ENCODE measurements at regions not wholly inside any gene's neighbourhood (a gene's known extent, or its start where the extent isn't known, plus 50 kb on each side); places are given as distances from the start of the nearest gene placed in this dataset.
A peak's percentile ranks its signal among the peaks of the same experiment; 100 is the strongest.

DNA sequence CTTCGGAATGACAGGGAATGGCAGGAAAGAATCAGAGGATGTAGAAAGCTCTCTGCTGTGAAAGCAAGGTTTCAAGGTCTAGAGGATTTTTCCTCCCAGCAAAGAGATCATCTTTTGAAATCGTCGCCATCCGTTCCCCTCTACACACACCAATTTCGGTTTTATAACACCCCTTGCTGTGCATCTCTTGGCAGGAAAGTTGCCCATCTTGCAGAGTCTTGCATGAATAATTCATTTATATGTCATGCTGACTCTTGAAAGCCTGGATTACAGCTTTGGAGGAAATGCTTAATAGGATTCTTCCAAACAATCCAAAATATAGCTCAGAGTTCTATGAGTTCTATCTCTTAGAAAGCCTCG is 262.7 kb downstream of the CHL1 start:
- no peak for DNase-seq

DNA sequence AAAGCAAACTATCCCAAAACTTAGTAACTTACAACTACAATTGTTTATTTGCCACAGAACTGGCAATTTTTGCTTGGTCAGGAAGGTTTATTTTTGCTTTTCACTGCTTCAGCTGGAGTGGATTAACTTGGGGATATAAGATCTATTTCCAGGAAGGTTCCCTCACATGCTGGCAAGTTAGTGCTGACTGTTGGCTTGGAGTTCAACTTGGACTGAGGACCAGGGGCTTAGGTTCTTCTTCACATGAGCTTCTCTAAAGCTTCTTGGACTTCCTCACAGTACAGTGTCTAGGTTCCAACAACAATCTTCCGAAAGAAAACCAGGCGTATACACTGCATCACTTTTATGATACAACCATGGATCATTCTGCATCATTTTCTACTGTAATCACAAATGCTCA is 264.4 kb downstream of the CHL1 start:
- DNase-seq, result no peak

DNA sequence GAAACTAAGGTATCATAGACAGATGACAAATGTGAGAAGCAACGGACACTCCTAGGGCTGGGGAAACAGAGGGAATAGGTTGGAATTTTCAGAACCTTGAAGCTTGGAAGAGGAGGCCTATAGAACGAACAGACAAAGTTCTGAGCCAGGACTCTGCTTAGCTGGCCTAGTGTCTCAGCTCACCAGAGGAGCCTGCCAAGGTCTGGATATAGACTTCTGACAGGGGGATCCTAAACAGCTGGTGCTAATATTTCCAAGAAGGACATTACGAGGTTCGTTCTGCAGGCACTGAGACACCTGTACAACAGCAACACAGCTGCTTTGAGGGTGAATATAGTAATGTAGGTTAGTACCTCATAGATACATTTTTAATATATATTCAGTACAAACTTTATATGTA is 266.3 kb downstream of the CHL1 start:
- no peak for DNase-seq

DNA sequence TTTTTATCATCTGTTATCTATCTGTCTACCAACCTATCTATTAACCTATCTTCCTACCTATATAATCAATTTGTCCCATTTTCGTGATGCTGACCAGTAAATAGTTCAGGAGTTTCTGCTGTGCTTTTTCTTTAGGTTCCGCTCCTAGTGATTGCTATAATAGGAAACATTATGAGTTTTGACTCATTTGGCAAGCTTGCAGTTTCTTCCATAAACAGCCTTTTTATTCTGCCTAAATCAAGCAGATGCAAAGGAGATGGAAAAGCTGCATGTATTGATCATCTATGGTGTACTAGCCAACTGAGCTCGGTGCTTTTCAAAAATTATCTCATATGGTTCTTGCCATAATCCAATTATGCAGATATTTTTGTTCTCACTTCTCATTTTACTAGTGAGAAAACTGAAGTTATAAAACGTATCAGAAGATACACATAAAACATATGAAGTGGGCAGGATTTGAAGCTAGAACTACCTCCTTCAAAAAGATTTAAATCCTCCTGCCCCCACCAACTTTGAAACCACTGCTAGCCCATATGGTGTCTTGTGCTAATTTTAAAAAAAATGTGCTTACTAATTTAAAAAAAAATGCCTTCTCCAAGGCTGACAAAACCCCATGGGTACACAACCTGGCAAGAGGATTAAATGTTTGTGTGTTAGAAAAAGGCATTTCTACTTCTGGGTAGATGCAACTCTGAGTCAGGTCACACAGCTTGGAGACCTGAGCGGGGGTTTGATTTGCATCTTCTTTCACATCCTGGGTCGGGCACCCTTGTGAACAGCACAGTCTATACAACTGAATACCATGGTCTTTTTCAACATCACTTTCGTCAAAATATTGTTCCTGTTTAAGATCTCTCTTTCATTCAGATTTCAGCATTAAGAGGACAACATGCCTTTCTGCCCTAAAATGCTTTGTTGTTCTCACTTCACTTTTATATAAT is 267.0 kb downstream of the CHL1 start:
- no peak for DNase-seq

DNA sequence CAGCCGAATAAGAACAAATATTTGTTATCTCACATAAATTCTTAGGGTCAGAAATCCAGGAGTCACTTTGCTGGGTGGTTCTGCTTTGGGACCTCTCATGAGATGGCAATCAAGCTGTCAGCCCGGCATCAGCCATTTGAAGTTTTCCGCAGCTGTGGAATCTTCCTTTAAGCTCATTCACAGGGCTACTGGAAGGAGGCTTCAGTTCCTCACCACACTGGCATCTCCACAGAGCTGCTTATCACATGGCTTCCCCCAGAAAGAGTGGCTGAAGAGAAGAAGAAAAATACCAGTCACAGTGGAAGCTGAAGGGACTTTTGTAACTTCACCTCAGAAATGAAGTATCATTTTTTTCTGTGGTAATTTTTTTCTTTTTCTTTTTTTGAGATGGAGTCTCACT is 267.7 kb downstream of the CHL1 start:
- no peak for DNase-seq

DNA sequence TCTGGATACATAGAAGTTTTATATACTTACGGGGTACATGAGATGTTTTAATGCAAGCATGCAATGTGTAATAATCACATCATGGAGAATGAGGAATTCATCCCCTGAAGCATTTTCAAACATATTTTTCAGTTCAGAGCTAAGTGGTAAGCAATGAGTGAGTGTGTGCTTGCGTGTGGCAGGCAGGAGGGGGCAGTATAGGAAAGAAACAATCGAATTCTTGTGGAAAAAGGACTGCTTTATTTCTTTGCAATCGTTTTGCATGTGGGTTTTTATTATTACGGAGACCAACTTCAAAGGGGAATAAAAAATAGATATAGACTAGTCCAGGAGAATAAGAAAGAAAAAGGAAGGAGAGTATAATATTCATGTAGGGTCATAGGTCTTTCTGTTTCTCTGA is 271.6 kb downstream of the CHL1 start:
- no peak for DNase-seq

DNA sequence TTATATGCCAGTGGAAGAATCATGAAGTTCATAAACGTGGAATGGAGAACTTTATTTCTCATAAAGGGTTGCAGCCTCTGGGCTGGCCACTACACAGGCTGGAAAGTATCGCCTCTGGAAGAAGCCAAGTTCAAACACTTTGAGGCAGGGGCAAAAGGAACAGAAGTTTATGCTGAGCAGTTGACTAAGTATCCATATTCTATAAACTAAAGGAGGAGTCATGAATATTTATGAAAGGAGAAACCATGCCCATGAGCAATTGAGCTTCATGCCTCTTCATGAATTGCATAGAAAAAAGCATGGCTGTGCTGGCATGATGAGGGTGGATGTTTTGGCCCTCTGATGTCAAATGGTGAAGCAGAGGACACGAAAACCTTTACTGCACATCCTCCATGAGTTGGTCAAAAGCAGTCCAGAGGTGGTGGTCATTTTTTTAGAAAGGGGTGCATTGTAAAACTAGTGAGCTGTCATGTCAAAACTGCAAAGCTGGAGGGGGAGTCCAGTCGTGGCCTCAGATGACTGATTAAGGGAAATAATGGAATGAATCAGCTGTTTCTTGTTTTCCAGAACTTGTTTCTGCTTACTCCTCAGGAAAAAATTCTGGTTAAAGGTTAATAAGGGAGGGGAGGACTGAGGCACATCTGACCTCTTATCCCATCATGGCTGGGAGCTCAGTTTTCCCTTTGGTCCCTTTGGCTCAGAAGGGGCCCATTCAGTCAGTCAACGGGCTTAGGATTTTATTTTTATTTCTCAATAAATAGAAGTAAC is 276.7 kb downstream of the CHL1 start:
- DNase-seq, result no peak

DNA sequence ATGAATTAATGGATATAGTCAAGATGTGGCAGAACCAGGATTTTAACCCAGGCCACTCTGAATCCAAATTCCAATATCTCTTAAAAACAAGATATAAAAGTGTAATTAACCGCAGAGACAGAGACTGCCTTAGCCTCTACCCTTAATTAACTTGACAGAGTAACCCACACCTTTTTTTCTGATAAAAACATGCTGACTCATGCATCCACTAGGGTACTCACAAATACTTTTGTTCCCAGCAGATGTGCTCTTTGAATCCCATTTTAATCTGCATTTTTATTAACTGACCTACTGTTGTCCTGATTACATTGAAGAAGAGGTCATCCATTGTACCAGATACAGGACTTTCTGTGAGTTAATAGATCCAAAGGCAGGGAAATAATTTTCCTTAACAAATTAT is 278.3 kb downstream of the CHL1 start:
- no peak for DNase-seq

DNA sequence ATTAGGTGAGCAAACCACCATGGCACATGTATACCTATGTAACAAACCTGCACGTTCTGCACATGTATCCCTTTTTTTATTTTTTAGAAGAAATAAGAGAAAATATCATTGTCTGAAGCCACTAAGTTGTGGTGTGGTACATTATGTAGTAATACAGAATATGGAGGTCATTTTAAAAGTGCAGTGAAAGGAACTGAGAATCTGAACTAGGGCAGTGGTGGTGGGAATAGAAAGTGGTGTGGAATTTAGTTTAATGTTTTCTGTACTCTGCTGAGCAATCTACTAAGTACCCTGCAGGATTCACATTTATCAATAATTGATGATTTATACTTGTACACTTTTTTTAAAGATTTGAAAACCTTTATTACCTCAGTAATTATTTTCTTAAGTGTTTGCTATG is 283.5 kb downstream of the CHL1 start:
- DNase-seq, result no peak

DNA sequence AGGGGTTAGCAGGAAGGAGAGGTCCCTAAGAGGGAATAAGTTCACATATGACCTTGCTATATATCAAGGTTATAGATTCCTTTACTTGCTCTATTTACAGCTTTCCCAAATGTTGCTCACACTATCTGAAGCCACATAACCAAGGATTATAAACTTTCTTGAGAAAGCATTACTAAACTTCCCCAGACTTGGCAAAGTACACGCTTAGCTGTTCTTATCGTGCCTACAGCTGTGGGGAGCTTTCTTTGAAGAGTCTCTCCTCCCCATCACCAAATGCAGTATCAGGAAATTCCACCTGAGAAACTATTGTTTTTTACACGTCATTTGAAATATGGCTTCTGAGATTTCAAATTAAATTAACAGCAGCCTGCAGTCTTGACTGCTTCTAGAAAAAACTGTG is 284.5 kb downstream of the CHL1 start:
- no peak for DNase-seq

DNA sequence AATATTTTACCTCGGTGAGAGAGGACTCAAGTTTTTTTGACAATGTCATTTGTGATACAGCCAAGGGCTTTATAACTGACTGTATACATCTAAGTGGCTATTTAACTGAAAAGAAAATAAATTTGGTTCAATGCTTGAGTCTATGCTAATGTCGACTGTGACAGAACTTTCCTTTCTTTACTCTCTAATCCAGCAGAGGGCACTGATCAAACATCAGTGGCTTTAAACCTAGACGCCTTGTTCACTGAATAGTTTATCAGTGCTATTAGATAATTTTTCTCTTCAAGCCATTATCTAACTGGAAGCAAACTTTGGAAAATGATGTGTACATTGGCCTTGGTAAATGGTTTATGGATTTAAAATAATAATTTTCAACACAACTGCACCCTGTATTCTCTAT is 285.1 kb downstream of the CHL1 start:
- DNase-seq, result peak; percentile 4

DNA sequence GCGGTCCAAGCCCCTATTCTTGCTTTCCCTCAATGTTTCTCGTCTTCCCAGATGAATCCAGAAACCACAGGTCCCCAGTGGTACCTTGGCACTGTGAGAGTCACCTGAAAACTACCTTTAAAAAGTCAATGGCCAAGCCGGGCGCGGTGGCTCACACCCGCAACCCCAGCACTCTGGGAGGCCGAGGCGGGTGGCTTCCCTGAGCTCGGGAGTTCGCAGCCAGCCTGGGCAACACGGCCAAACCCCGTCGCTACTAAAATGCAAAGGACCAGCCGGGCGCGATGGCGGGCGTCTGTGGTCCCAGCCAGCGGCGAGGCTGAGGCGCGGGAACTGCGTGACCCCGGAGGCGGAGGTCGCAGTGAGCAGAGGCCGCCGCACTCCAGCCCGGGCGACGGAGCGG is 285.9 kb downstream of the CHL1 start:
- no peak for DNase-seq

DNA sequence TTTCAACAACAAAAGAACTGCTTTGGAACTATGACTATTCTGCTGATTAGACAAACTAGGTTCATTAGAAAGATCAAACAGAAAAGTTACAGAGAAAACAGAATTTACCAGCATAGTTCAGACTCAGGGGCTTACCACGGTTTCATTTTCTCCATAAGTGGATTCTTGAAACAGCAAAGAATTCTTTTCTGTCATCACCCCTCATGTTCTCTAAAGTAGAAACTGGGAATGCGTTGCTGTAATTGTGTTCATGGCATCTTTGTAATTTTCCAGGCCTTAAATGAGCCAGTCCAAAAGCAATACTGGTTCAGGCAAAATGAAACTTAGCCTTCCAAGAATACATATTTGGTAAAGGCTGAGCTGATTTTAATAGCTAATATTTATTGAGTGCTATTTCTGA is 287.8 kb downstream of the CHL1 start:
- DNase-seq, result no peak

DNA sequence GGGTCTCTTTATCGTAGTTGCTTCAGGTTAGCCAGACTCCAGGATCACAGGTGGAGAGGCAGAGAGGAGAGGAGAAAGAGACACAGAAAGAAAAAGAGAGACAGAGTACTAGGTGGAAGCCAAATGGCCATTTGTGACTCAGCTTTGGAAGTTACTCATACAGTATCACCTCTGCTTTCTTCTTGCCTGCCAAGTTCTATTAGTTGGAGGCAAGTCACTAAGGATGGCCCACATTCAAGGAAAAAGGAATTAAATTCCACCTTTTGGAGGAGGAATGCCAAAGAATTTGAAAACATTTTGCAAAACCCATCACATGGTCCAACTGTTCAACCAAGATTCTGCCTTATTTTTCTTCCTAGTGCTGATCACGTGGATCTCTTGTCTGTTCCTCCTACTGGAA is 291.1 kb downstream of the CHL1 start:
- no peak for DNase-seq

DNA sequence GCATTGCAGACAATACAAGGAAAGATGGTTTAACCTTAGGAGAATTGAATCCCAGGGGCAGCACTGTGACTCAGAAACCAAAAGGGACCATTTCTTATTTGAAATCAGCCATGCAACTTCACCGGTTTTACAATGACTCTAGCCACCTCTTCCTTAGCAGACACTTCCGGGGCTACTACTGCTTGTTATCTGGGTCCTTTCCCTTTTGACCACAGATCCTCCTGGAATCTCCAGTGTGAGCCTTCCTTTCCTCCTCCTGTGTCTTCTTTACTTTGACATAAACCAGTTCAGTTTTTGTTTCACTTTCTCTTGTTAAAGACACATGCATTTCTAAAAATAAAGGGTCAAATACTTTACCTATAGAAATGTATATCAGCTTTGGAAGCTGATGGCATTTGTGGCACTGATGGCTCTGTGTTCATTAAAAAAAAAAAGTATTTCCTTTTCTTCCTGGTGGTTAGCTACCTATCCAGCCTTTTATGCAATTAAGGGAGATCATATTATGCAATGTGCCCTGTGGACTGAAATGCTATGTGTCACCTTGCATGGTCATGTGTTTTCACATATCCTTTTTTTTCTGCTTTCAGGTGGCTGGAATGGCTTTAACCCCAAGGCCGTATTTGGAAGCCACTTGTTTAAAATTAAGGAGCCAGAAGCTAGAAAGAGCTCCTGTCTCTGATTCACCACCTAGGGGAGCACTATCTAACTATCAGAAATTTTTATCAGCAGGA is 296.2 kb downstream of the CHL1 start:
- no peak for DNase-seq

DNA sequence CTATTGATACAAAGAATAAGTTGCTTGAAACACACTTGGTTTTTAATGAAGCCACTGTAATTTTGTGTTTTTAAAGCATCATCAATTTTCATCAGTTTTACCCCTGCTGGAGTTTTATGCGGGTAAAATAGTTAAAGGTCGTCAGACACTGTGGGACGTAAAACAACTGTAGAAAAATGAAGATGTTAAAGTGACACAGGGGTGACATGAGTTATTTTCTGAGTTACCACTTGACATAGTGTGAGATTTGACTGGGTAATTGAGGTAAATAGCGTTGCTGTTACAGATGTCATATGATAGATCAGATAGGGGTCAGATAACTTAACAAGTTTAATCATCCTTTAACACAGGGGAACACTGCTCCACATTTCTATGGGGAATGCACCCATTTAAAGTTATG is 297.6 kb downstream of the CHL1 start:
- no peak for DNase-seq

DNA sequence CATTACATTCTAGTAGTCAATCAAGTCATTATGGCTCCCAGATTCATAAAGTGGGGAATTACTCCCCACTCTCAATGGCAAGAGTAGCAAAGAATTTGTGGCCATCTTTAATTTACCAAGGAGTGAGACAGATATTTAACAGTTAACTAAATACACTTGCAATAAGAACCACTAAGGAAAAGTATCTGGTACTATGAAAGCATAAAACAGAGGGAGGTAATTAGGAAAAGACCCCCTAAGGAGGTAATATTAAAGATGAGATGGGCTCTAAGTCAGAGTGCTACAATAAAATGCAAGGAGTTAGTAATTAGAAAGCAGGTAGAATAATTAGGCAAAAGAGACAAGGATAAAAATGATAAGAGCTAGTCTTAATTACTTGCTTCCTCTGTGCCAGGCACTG is 301.9 kb downstream of the CHL1 start:
- DNase-seq, result no peak

DNA sequence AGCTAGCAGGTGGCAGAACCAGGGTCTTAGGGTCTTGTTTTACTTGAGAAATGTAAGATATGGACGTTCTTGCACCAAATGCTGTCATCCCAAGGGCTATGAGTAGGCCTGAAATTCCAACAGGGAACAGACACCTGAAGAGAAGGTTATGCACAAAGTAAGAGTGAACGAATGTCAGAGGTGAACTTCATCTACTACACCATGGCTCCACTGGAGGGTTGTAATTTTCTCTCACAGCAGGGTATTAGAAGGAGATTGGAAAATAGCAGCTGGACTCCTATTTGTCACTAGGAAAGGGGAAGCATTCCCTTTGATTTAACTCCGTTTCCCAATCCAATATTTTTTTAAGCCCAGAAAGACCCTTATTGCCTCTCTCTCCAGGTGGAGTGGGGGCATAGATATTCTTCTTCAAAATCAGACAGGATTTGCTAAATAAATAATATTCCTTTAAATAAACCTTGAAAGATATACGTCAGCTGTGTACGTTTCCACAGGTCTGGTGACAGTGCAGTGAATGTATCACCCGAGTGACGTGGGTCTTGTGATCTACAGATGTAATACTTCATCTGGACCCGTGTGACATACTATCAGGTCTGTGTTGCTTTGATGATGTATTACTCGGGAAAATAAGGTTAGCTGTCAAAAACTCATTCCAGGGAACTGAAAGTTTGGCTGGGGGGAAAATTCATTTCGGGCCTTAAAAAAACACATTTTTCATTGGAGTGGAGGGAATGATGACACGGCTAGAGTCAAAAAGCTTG is 302.6 kb downstream of the CHL1 start:
- DNase-seq, result no peak

DNA sequence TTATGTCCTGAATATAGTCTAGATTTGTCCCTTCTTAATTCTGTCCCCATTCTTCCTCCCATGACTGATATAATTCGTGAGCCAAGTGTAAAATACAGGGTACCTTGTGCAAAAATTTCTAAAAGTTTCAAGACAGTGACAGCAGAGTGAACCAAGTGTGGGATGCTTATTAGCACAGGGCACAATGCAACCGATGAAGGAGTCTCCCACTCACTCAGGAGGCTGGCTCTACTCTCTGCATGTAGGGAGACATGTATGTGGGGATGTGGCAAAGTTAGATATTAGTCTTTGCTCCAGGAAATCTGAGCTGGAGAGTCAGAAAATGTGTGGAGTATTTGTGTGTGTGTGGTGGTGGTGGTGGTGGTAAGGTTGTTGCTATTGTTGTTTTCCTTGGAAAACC is 305.9 kb downstream of the CHL1 start:
- no peak for DNase-seq

DNA sequence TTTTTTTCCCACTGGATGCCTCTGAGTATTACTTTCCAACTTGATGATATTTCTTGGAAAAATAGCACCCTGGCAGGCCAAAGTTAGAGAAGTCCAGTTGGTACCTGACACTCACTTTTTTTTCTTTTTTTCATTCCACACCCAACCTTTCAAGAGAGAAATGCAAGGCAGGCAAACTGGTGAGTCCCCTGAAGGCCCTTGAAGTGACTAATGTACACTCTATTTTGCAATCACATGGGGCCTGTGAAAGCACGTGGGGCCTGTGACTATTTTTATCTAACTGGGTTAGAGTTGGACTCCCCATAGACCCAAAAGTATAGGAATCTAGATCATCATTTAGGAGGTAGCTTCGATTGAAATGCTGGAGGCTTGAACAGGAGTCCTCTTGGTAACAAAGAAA is 316.7 kb downstream of the CHL1 start:
- no peak for DNase-seq

DNA sequence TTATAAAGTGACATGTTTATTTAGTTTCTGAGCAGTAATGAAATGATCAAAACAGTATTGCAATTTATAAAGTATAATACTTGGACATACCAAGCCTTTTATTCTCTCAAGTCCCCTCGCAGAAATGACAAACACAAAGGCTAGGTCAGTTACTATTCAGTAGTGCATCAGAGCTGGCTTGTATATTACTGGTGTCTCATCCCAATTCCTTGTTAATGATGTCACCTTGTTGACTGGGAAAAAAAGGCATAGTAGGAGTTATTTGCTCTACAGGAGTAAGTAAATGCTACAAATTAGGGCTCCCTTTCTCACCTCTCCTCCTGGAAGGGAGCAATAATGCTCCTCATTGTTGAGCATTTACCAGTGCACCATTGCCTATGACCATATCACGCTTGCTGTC is 317.6 kb downstream of the CHL1 start:
- no peak for DNase-seq

DNA sequence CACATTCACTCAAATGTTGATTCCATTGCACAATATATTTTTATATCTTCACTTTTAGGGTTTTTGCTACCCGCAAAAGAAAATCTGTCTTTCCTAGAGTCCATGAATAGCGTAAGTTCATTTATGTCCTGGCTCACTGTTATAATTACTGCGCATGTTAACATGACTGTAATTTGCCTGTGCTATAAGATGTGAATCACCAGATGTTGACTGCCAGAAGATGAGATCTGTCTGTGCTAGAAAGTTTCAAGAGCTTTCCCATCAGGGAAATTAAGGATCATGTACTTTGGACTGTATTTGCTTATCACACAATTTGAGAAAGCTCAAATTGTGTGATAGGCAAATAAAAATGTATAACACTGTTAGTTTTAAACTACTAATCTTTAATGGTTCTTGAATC is 322.5 kb downstream of the CHL1 start:
- DNase-seq, result no peak

DNA sequence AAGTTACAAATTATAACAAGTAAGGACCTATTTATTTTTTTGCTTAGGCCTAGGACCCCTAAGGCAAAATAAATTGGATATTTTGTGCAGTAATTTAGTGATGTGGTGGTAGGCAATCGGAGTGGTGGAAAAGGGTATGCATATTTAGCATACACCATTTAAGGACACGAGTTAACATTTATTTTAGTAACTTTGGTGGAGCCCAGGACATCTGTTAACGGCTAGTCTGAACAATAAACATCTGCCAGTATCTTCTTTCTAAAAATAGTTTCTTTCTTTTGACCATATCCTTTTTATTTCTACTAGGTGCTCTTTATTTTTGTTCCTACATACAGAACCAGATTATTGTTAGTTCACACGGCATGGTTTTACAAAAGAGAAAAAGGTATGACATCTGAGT is 326.3 kb downstream of the CHL1 start:
- DNase-seq, result no peak

Measured in NCI-H345 (cell line).